HL-60 (cell line): ENCODE measurements at regions not wholly inside any gene's neighbourhood (a gene's known extent, or its start where the extent isn't known, plus 50 kb on each side); places are given as distances from the start of the nearest gene placed in this dataset.

ENCODE experiments used
- CTCF ChIP-seq: IDR thresholded peaks from one replicate; pipeline ENCODE4 v1.5.1; 2011; ENCODE audit warnings: low read length, control low read depth, inconsistent platforms; ENCODE audit not compliant: insufficient read depth
- POLR2AphosphoS5 ChIP-seq: IDR thresholded peaks from 2 replicates; pipeline ENCODE4 v1.6.1; 2012; ENCODE audit warnings: low read depth

- TF ChIP-seq CTCF, result no peak
- TF ChIP-seq POLR2AphosphoS5, result no peak
Observed at GRCh38 chr2:100749771-100750542, 70.0 kb upstream of the NPAS2 start.
